Esophagus muscularis mucosa (tissue), 3 donors: ENCODE measurements at regions not wholly inside any gene's neighbourhood (a gene's known extent, or its start where the extent isn't known, plus 50 kb on each side); places are given as distances from the start of the nearest gene placed in this dataset.
"Not testable (repeated sequence)": the region's sequence is repeated elsewhere in the genome, so short reads cannot be mapped to it uniquely, and the experiment has no call there.

Experiments used
- POLR2A ChIP-seq: fragments of 450-650 bp; IDR thresholded peaks from one replicate; pipeline ENCODE4 v1.6.1; 2017; ENCODE audit warnings: antibody characterized with exemption, moderate library complexity, mild to moderate bottlenecking, low read depth
- TF ChIP-seq, protein P1 (sequence below), 3 experiments: fragments of 200-600 bp in 2 of 3; fragments of 450-650 bp in 1 of 3; sonication (generic) in 2 of 3; IDR thresholded peaks; one replicate each; pipeline ENCODE4 v1.5.1; 2017 to 2019; ENCODE audit warnings: antibody characterized with exemption in 3 of 3, mild to moderate bottlenecking in 2 of 3, moderate library complexity in 1 of 3

DNA sequence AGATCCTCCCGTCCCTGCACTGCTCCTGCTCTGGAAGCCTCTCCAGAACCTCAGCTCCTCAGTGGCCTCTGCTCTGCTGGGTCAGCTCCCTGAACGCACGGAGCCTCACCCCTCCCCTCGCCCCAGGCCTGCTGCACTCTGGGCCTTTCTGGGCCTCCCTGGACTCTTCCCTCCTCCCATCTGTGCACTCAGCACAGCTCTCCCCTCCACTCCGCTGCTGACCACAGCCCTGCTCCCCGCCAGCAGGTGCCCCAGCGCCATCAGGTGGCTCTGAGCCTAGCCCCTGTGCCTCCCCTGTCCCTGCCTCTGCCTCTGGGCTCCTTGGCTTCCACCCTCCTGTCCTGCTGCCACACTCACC, 121.0 kb downstream of the TMEM121 start:
- TF ChIP-seq POLR2A: not testable (repeated sequence)
- TF ChIP-seq, protein P1, sequence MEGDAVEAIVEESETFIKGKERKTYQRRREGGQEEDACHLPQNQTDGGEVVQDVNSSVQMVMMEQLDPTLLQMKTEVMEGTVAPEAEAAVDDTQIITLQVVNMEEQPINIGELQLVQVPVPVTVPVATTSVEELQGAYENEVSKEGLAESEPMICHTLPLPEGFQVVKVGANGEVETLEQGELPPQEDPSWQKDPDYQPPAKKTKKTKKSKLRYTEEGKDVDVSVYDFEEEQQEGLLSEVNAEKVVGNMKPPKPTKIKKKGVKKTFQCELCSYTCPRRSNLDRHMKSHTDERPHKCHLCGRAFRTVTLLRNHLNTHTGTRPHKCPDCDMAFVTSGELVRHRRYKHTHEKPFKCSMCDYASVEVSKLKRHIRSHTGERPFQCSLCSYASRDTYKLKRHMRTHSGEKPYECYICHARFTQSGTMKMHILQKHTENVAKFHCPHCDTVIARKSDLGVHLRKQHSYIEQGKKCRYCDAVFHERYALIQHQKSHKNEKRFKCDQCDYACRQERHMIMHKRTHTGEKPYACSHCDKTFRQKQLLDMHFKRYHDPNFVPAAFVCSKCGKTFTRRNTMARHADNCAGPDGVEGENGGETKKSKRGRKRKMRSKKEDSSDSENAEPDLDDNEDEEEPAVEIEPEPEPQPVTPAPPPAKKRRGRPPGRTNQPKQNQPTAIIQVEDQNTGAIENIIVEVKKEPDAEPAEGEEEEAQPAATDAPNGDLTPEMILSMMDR (IDR thresholded peaks at IDR 0.05): not testable (repeated sequence)
